ENCODE measurements at regions not wholly inside any gene's neighbourhood (a gene's known extent, or its start where the extent isn't known, plus 50 kb on each side); places are given as distances from the start of the nearest gene placed in this dataset.

DNA sequence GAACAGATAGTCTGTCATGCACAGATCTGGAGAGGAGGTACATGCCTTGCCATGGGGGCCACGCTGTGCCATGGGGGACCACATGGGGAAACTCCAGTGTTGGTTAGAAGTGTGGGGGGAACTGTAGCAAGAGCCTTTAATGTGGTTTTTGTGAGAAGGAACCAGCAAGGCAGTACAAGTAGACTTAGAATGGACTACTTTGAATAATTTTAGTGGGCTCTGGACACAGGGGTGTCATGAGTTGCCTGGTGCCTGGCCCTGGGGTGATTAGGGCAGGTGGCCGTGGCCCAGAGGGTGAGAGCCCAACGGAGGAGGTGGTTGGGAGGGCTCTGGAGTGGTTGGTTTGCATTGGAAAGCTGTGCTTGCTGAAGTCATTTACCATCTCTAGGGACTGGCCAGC is 77.2 kb downstream of the CXCL12 start:
- WGBS (ENCODE audit: insufficient coverage) = 72% methylated on average over 3 of the region's 3 CpGs
- peak in 1 of 2 donors; percentile 13 for DNase-seq
- intact Hi-C loops (cut with micrococcal nuclease) = no loop called here
- peaks cover 9 to 18% of the 10 kb centered on the region in 2 donors for H3K27me3 Mint-ChIP-seq (ENCODE audit: low read depth in 2 of 2)
- peaks cover 2 to 5% of the 10 kb centered on the region in 2 donors for H3K9me3 Mint-ChIP-seq
- peak overlapping the region in 1 of 2 donors; percentile 22 for H3K27ac Mint-ChIP-seq
- no peaks in the 10 kb centered on the region for H3K9me3 ChIP-seq (ENCODE audit: control insufficient read depth, insufficient read depth, low read length)
- no peak overlapping the region for H3K4me3 ChIP-seq (ENCODE audit: low read length)
- no peak overlapping the region for H3K27ac ChIP-seq (ENCODE audit: low read length)
- no peaks in the 10 kb centered on the region for H3K36me3 Mint-ChIP-seq
- TF ChIP-seq, protein P1, sequence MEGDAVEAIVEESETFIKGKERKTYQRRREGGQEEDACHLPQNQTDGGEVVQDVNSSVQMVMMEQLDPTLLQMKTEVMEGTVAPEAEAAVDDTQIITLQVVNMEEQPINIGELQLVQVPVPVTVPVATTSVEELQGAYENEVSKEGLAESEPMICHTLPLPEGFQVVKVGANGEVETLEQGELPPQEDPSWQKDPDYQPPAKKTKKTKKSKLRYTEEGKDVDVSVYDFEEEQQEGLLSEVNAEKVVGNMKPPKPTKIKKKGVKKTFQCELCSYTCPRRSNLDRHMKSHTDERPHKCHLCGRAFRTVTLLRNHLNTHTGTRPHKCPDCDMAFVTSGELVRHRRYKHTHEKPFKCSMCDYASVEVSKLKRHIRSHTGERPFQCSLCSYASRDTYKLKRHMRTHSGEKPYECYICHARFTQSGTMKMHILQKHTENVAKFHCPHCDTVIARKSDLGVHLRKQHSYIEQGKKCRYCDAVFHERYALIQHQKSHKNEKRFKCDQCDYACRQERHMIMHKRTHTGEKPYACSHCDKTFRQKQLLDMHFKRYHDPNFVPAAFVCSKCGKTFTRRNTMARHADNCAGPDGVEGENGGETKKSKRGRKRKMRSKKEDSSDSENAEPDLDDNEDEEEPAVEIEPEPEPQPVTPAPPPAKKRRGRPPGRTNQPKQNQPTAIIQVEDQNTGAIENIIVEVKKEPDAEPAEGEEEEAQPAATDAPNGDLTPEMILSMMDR (IDR thresholded peaks at IDR 0.05) = no peak
- no peak overlapping the region for H3K4me3 Mint-ChIP-seq
- H3K36me3 ChIP-seq (ENCODE audit: control insufficient read depth, insufficient read depth, low read length) = no peaks in the 10 kb centered on the region
- ATAC-seq = no peak
- no peaks in the 10 kb centered on the region for H3K27me3 ChIP-seq (ENCODE audit: control insufficient read depth, insufficient read depth, low read length)
- peaks cover 22 to 31% of the 10 kb centered on the region in 2 donors for H3K4me1 Mint-ChIP-seq
- H3K4me1 ChIP-seq (ENCODE audit: control insufficient read depth, insufficient read depth, low read length) = peaks cover 33% of the 10 kb centered on the region

DNA sequence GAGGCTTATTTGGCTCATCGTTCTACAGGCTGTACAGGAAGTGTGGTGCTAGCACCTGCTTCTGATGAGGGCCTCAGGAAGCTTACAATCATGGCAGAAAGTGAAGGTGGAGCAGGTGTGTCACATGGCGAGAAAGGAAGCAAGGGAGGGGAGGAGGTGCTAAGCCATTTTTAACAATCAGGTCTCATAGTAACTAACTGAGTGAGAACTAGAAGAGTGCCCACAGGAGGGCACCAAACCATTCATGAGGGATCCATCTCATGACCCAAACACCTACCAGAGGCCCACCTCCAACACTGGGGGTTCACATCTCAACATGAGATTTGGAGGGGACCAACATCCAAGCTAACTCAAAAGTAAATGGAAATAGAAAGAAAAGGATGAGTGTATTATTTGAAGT is 78.1 kb downstream of the CXCL12 start:
- H3K4me3 Mint-ChIP-seq = no peak overlapping the region
- TF ChIP-seq, protein P1 (IDR thresholded peaks at IDR 0.05) = no peak
- 41% methylated on average over 2 of the region's 2 CpGs for WGBS (ENCODE audit: insufficient coverage)

DNA sequence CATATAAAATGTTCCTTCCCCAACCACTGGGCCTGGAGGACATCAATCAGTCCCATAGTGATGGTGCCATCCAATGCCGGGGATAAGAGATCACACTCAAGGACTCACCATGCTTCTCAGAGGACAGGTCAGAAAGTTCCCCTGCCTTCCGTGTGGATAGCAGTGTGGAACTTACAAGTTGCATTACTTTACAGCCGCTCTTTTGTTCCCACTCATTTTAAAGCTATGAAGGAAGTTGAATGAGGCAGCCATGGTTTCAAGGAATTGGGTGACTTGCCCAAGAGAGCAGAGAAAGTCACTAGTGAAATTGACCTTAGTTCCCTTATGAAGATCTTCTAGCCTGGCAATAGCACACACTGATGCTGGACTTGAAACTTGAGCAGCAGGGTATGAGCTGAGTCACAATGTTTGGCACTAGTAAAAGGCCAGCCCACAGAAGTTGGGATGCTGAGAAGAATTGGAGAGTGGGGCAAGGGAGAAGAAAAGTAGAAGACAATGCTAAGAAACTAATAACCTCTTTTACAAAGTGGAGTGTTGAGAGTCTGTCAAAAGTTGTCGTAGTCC is 78.7 kb downstream of the CXCL12 start:
- H3K36me3 Mint-ChIP-seq = no peaks in the 10 kb centered on the region
- Histone ChIP-seq H3K27me3 (ENCODE audit: control insufficient read depth, insufficient read depth, low read length) (no peaks in the 10 kb centered on the region), H3K27ac (ENCODE audit: low read length) (no peak overlapping the region), H3K36me3 (ENCODE audit: control insufficient read depth, insufficient read depth, low read length) (no peaks in the 10 kb centered on the region), H3K9me3 (ENCODE audit: control insufficient read depth, insufficient read depth, low read length) (no peaks in the 10 kb centered on the region), H3K4me3 (ENCODE audit: low read length) (no peak overlapping the region), H3K4me1 (ENCODE audit: control insufficient read depth, insufficient read depth, low read length) (peaks cover 28% of the 10 kb centered on the region)
- WGBS (ENCODE audit: insufficient coverage) = 49% methylated on average over 4 of the region's 4 CpGs
- H3K4me3 Mint-ChIP-seq = no peak overlapping the region
- ATAC-seq = no peak
- intact Hi-C loops (cut with micrococcal nuclease) = no loop called here
- DNase-seq = no peak
- H3K9me3 Mint-ChIP-seq = peaks cover 2 to 5% of the 10 kb centered on the region in 2 donors
- H3K4me1 Mint-ChIP-seq = peaks cover 15 to 21% of the 10 kb centered on the region in 2 donors
- peaks cover 6 to 8% of the 10 kb centered on the region in 2 donors for H3K27me3 Mint-ChIP-seq (ENCODE audit: low read depth in 2 of 2)
- peak overlapping the region in 1 of 2 donors; percentile 38 for H3K27ac Mint-ChIP-seq
- TF ChIP-seq, protein P1 (IDR thresholded peaks at IDR 0.05) = no peak

More for the DNA sequence above, 78.1 kb downstream of the CXCL12 start:
- peak overlapping the region in 1 of 2 donors; percentile 38 for H3K27ac Mint-ChIP-seq
- H3K36me3 Mint-ChIP-seq = no peaks in the 10 kb centered on the region
- no peaks in the 10 kb centered on the region for H3K9me3 ChIP-seq (ENCODE audit: control insufficient read depth, insufficient read depth, low read length)
- H3K27me3 ChIP-seq (ENCODE audit: control insufficient read depth, insufficient read depth, low read length) = no peaks in the 10 kb centered on the region
- H3K9me3 Mint-ChIP-seq = peaks cover 2 to 5% of the 10 kb centered on the region in 2 donors
- no peak overlapping the region for H3K4me3 ChIP-seq (ENCODE audit: low read length)
- peaks cover 20 to 26% of the 10 kb centered on the region in 2 donors for H3K4me1 Mint-ChIP-seq
- H3K36me3 ChIP-seq (ENCODE audit: control insufficient read depth, insufficient read depth, low read length) = no peaks in the 10 kb centered on the region
- DNase-seq (peak in 1 of 2 donors; percentile 17), ATAC-seq (no peak)
- peaks cover 6 to 13% of the 10 kb centered on the region in 2 donors for H3K27me3 Mint-ChIP-seq (ENCODE audit: low read depth in 2 of 2)
- H3K4me1 ChIP-seq (ENCODE audit: control insufficient read depth, insufficient read depth, low read length) = peaks cover 33% of the 10 kb centered on the region
- H3K27ac ChIP-seq (ENCODE audit: low read length) = no peak overlapping the region
- intact Hi-C loops (cut with micrococcal nuclease) = no loop called here
